ENCODE measurements at regions not wholly inside any gene's neighbourhood (a gene's known extent, or its start where the extent isn't known, plus 50 kb on each side); places are given as distances from the start of the nearest gene placed in this dataset.

- H3K4me3 ChIP-seq: no peak overlapping the region
- TF ChIP-seq POLR2A (IDR thresholded peaks at IDR 0.05) (no peak), POLR2AphosphoS5 (IDR thresholded peaks at IDR 0.05) (no peak), CTCF (IDR thresholded peaks at IDR 0.05) (no peak)
- intact Hi-C loops (cut with DNase I): no loop called here
- no peaks in the 10 kb centered on the region for H3K4me1 ChIP-seq (replicated peaks)
- DNase-seq (ENCODE audit: low spot score): no peak
- no peak overlapping the region for H3K27ac ChIP-seq
- H3K9me3 ChIP-seq: no peaks in the 10 kb centered on the region
- no peaks in the 10 kb centered on the region for H3K27me3 ChIP-seq (replicated peaks; ENCODE audit: insufficient read depth)
- H3K36me3 ChIP-seq: no peaks in the 10 kb centered on the region
Measured at GRCh38 chr2:226354434-226354833, 445.2 kb downstream of the IRS1 start.

- Histone ChIP-seq H3K4me3 (no peak overlapping the region), H3K36me3 (no peaks in the 10 kb centered on the region), H3K9me3 (no peaks in the 10 kb centered on the region), H3K27ac (no peak overlapping the region), H3K27me3 (replicated peaks; ENCODE audit: insufficient read depth) (no peaks in the 10 kb centered on the region), H3K4me1 (replicated peaks) (no peaks in the 10 kb centered on the region)
- no peak for DNase-seq (ENCODE audit: low spot score)
- intact Hi-C loops (cut with DNase I): no loop called here
- 74% methylated on average over 6 of the region's 6 CpGs for WGBS
- TF ChIP-seq POLR2A (IDR thresholded peaks at IDR 0.05): no peak
- no peak for TF ChIP-seq CTCF (IDR thresholded peaks at IDR 0.05)
- no peak for TF ChIP-seq POLR2AphosphoS5 (IDR thresholded peaks at IDR 0.05)
Measured at GRCh38 chr2:226352941-226353560, 446.6 kb downstream of the IRS1 start.

- Histone ChIP-seq H3K27me3 (replicated peaks; ENCODE audit: insufficient read depth) (no peaks in the 10 kb centered on the region), H3K36me3 (no peaks in the 10 kb centered on the region), H3K4me3 (no peak overlapping the region), H3K4me1 (replicated peaks) (no peaks in the 10 kb centered on the region), H3K9me3 (no peaks in the 10 kb centered on the region), H3K27ac (no peak overlapping the region)
- DNase-seq (ENCODE audit: low spot score): no peak
- no peak for TF ChIP-seq CTCF (IDR thresholded peaks at IDR 0.05)
- no peak for TF ChIP-seq POLR2A (IDR thresholded peaks at IDR 0.05)
- no peak for TF ChIP-seq POLR2AphosphoS5 (IDR thresholded peaks at IDR 0.05)
- WGBS: 87% methylated on average over 2 of the region's 2 CpGs
- intact Hi-C loops (cut with DNase I): no loop called here
Measured at GRCh38 chr2:226351711-226352110, 447.9 kb downstream of the IRS1 start.

- H3K9me3 ChIP-seq: no peaks in the 10 kb centered on the region
- H3K27me3 ChIP-seq (replicated peaks; ENCODE audit: insufficient read depth): no peaks in the 10 kb centered on the region
- no peaks in the 10 kb centered on the region for H3K4me1 ChIP-seq (replicated peaks)
- H3K27ac ChIP-seq: no peak overlapping the region
- H3K36me3 ChIP-seq: no peaks in the 10 kb centered on the region
- intact Hi-C loops (cut with DNase I): no loop called here
- no peak for TF ChIP-seq CTCF (IDR thresholded peaks at IDR 0.05)
- no peak for TF ChIP-seq POLR2AphosphoS5 (IDR thresholded peaks at IDR 0.05)
- TF ChIP-seq POLR2A (IDR thresholded peaks at IDR 0.05): no peak
- no peak for DNase-seq (ENCODE audit: low spot score)
- no peak overlapping the region for H3K4me3 ChIP-seq
Measured at GRCh38 chr2:226339616-226340015, 460.0 kb downstream of the IRS1 start.

GRCh38 chr2:226338825-226339224, 460.8 kb downstream of the IRS1 start:
- no peak for DNase-seq (ENCODE audit: low spot score)
- Histone ChIP-seq H3K36me3 (no peaks in the 10 kb centered on the region), H3K4me3 (no peak overlapping the region), H3K27ac (no peak overlapping the region), H3K9me3 (no peaks in the 10 kb centered on the region), H3K4me1 (replicated peaks) (no peaks in the 10 kb centered on the region), H3K27me3 (replicated peaks; ENCODE audit: insufficient read depth) (no peaks in the 10 kb centered on the region)
- intact Hi-C loops (cut with DNase I): no loop called here
- no peak for TF ChIP-seq CTCF (IDR thresholded peaks at IDR 0.05)
- no peak for TF ChIP-seq POLR2A (IDR thresholded peaks at IDR 0.05)
- no peak for TF ChIP-seq POLR2AphosphoS5 (IDR thresholded peaks at IDR 0.05)
